Calu3 (cell line): ENCODE measurements at regions not wholly inside any gene's neighbourhood (a gene's known extent, or its start where the extent isn't known, plus 50 kb on each side); places are given as distances from the start of the nearest gene placed in this dataset.

Experiments used
- BruUV-seq: library from RNA; stranded (reverse); fragments of 400-500 nt; replicated peaks from 2 replicates; lab custom pipeline; 2021; lab: Mats Ljungman, UMichigan
- CTCF ChIA-PET: fragments of 300-600 bp; sonication (Branson Sonifier 250); formaldehyde crosslinking; loops from one replicate; lab custom pipeline; 2022; ENCODE audit warnings: antibody characterized with exemption; lab: Charles Lee
- DNase-seq: peaks from one replicate; pipeline ENCODE4 v3.0.0; 2022
- H3K27ac Mint-ChIP-seq: one replicate; pipeline ENCODE4 v1.8.0; 2022; ENCODE audit warnings: mixed read lengths; ENCODE audit not compliant: unreplicated experiment
- H3K27me3 Mint-ChIP-seq: one replicate; pipeline ENCODE4 v1.8.0; 2022; ENCODE audit warnings: mixed read lengths; ENCODE audit not compliant: unreplicated experiment
- H3K36me3 Mint-ChIP-seq: one replicate; pipeline ENCODE4 v1.8.0; 2022; ENCODE audit warnings: mild to moderate bottlenecking, moderate library complexity, mixed read lengths; ENCODE audit not compliant: insufficient read depth, unreplicated experiment
- H3K4me1 Mint-ChIP-seq: one replicate; pipeline ENCODE4 v1.8.0; 2022; ENCODE audit warnings: mild to moderate bottlenecking, low read depth, mixed read lengths; ENCODE audit not compliant: unreplicated experiment
- H3K4me3 Mint-ChIP-seq: one replicate; pipeline ENCODE4 v1.8.0; 2022; ENCODE audit warnings: mild to moderate bottlenecking, low read depth, moderate library complexity, mixed read lengths; ENCODE audit not compliant: unreplicated experiment
- H3K9me3 Mint-ChIP-seq: one replicate; pipeline ENCODE4 v1.8.0; 2022; ENCODE audit warnings: low read depth, mixed read lengths; ENCODE audit not compliant: unreplicated experiment
- intact Hi-C: fragments of 100-400 bp; cut with micrococcal nuclease; formaldehyde crosslinking; loops from one replicate; pipeline ENCODE4 v1.10.0; 2022; ENCODE audit not compliant: unreplicated experiment
- TF ChIP-seq, protein P1 (sequence below): fragments of 200-600 bp; IDR thresholded peaks from one replicate; pipeline ENCODE4 v1.8.0; 2022; ENCODE audit warnings: antibody characterized with exemption; ENCODE audit not compliant: unreplicated experiment

DNA sequence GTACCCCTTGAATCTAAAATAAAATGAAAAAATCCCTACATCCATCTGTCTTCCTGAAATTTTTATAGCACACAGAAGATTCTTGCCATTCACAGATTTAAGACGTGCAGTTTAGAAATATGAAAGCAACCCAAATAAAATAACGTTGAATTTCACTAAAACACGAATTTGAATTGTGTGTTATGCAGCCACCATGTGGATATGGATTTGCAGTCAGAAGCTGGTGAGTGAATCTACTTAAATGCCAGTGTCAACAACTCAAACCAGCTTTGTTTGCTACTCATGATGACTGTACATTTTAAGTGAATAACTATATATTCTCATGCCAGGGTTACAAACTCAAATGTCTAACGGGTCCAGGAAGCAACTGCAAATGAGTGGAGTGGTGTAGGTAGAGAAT, 173.0 kb upstream of the HAND2 start:
- CTCF ChIA-PET, result no interaction called here
- no peak for DNase-seq
- Mint-ChIP-seq H3K36me3 (no peaks in the 10 kb centered on the region), H3K9me3 (no peaks in the 10 kb centered on the region), H3K4me1 (no peaks in the 10 kb centered on the region), H3K4me3 (no peak overlapping the region), H3K27me3 (no peaks in the 10 kb centered on the region), H3K27ac (no peak overlapping the region)
- no TSS peak for BruUV-seq
- intact Hi-C loops, result no loop called here
- TF ChIP-seq, protein P1, sequence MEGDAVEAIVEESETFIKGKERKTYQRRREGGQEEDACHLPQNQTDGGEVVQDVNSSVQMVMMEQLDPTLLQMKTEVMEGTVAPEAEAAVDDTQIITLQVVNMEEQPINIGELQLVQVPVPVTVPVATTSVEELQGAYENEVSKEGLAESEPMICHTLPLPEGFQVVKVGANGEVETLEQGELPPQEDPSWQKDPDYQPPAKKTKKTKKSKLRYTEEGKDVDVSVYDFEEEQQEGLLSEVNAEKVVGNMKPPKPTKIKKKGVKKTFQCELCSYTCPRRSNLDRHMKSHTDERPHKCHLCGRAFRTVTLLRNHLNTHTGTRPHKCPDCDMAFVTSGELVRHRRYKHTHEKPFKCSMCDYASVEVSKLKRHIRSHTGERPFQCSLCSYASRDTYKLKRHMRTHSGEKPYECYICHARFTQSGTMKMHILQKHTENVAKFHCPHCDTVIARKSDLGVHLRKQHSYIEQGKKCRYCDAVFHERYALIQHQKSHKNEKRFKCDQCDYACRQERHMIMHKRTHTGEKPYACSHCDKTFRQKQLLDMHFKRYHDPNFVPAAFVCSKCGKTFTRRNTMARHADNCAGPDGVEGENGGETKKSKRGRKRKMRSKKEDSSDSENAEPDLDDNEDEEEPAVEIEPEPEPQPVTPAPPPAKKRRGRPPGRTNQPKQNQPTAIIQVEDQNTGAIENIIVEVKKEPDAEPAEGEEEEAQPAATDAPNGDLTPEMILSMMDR, result no peak

DNA sequence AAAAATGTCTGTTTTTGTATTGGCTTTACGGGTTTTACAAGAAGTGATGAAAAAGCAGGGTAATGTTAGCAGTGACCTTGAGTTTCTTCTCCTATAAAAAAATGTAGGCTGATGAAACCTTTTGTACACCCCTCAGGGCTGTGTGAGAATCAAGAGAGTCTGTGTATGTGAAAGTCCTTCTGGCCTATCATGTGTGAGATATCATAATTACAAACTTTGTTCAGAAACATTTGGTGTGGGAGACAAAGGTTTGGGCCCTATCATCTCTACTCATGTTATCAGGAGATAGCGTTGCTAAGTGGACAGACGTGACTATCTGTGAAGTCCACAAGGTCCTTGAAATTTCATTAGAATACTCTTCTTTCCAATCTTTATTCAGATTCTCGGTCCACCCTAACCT, 170.6 kb upstream of the HAND2 start:
- Mint-ChIP-seq H3K4me1 (no peaks in the 10 kb centered on the region), H3K27ac (no peak overlapping the region), H3K36me3 (no peaks in the 10 kb centered on the region), H3K27me3 (no peaks in the 10 kb centered on the region), H3K9me3 (no peaks in the 10 kb centered on the region), H3K4me3 (no peak overlapping the region)
- TF ChIP-seq, protein P1, result no peak
- DNase-seq, result no peak
- intact Hi-C loops, result no loop called here
- no TSS peak for BruUV-seq
- CTCF ChIA-PET, result no interaction called here

GRCh38 chr4:173699841-173700475, 169.9 kb upstream of the HAND2 start:
- H3K9me3 Mint-ChIP-seq, result no peaks in the 10 kb centered on the region
- H3K27ac Mint-ChIP-seq, result no peak overlapping the region
- no TSS peak for BruUV-seq
- H3K4me1 Mint-ChIP-seq, result no peaks in the 10 kb centered on the region
- no peaks in the 10 kb centered on the region for H3K36me3 Mint-ChIP-seq
- H3K4me3 Mint-ChIP-seq, result no peak overlapping the region
- CTCF ChIA-PET, result no interaction called here
- intact Hi-C loops, result no loop called here
- TF ChIP-seq, protein P1, result no peak
- H3K27me3 Mint-ChIP-seq, result no peaks in the 10 kb centered on the region
- DNase-seq, result no peak

DNA sequence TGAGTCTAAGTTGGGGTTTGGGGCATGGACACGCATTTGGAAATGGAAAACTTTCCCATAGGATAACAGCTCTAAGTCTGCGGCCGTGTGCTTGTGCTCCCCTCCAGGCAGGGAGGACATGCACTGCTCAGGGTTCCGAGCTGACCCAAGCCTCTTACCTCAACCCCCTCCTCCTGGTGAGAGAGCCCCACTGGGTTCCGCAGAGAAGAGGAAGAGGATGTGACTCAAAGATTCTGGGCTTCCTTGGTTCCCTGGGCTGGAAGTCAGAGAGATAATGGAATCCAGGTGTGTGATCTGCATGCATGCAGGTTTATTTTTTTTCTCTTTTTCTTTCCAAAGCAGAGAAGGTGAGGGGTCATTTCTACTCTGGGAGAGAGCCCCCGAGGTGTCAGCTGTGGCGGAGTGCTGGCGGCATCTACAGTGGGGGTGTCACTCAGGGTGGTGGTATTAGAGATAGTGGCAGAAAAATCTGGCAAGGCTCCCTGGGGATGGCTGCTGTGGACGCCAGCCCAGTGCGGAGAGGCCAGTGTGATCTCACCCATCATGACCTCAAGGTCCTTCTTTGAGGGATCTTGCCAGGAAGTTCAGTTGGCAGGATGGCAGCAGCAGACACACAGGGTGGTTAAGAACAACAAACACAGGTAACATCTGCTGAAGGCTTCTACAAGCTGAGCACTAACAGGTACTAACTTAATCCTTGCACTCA, 168.7 kb upstream of the HAND2 start:
- DNase-seq, result no peak
- CTCF ChIA-PET, result no interaction called here
- Mint-ChIP-seq H3K27me3 (no peaks in the 10 kb centered on the region), H3K27ac (no peak overlapping the region), H3K4me1 (no peaks in the 10 kb centered on the region), H3K9me3 (no peaks in the 10 kb centered on the region), H3K4me3 (no peak overlapping the region), H3K36me3 (no peaks in the 10 kb centered on the region)
- TF ChIP-seq, protein P1, result no peak
- intact Hi-C loops, result no loop called here
- no TSS peak for BruUV-seq
